ENCODE measurements at regions not wholly inside any gene's neighbourhood (a gene's known extent, or its start where the extent isn't known, plus 50 kb on each side); places are given as distances from the start of the nearest gene placed in this dataset.

- H4K20me1 ChIP-seq (ENCODE audit: insufficient read depth) = no peaks in the 10 kb centered on the region
- no peaks in the 10 kb centered on the region for H3K9me2 ChIP-seq (ENCODE audit: insufficient read depth)
- no peak overlapping the region for H3K4me3 ChIP-seq (replicated peaks in 1 of 2; ENCODE audit: low read depth in 1 of 2, low read length in 2 of 2)
- ChIA-PET RAD21 (ENCODE audit: low non-redundant PET in 1 of 2, low total read pairs in 2 of 2, uncharacterized antibody in 2 of 2, unreplicated experiment in 2 of 2) (no interaction called here), CTCF (no interaction called here), POLR2A (no interaction called here)
- BruUV-seq (replicated peaks) = no TSS peak
- H3K9ac ChIP-seq (ENCODE audit: low read length) = no peak overlapping the region
- TF ChIP-seq YY1 (IDR thresholded peaks at IDR 0.05; ENCODE audit: extremely low read depth, insufficient replicate concordance, low read depth, low read length) (no peak), CTCF (IDR thresholded peaks at IDR 0.05 in 2 of 3, conservative IDR thresholded peaks at IDR 0.05 in 1 of 3; ENCODE audit: borderline replicate concordance in 1 of 3, insufficient read depth in 1 of 3, low read depth in 2 of 3, low read length in 2 of 3) (no peak)
- H3K79me2 ChIP-seq (ENCODE audit: insufficient read depth, low read length) = no peaks in the 10 kb centered on the region
- no peak for ATAC-seq
- no peaks in the 10 kb centered on the region for H3K27me3 ChIP-seq (ENCODE audit: insufficient read depth, low read length)
- intact Hi-C loops (cut with micrococcal nuclease) = no loop called here
- peaks cover 0 to 11% of the 10 kb centered on the region in 2 experiments; a peak in 1 of 4 replicates for H3K9me3 ChIP-seq (ENCODE audit: control insufficient read depth in 1 of 2, insufficient read depth in 1 of 2, low read depth in 1 of 2, low read length in 2 of 2)
- no peaks in the 10 kb centered on the region for H3K36me3 ChIP-seq (ENCODE audit: control insufficient read depth in 1 of 2, insufficient read depth in 2 of 2, low read length in 2 of 2)
- H3K4me2 ChIP-seq (ENCODE audit: low read length) = no peak overlapping the region
- DNase-seq (ENCODE audit: low read depth, low spot score) = no peak
- H3K27ac ChIP-seq (ENCODE audit: low read depth, low read length) = no peak overlapping the region
- H3K4me1 ChIP-seq (ENCODE audit: control insufficient read depth in 1 of 2, insufficient read depth in 2 of 2, low read length in 2 of 2) = no peaks in the 10 kb centered on the region
- no peak overlapping the region for H2AFZ ChIP-seq (ENCODE audit: low read depth, low read length, poor library complexity, severe bottlenecking)
Observed at GRCh38 chr9:18052060-18052459, 421.9 kb upstream of the ADAMTSL1 start.

GRCh38 chr9:18056269-18056992 is 417.5 kb upstream of the ADAMTSL1 start:
- CTCF ChIA-PET = no interaction called here
- RAD21 ChIA-PET (ENCODE audit: low non-redundant PET in 1 of 2, low total read pairs in 2 of 2, uncharacterized antibody in 2 of 2, unreplicated experiment in 2 of 2) = no interaction called here
- TF ChIP-seq TCF7L2 (IDR thresholded peaks at IDR 0.05; ENCODE audit: borderline replicate concordance, extremely low read depth, insufficient read depth, insufficient read length) = no peak
- TF ChIP-seq ZFX (IDR thresholded peaks at IDR 0.05) = no peak
- no peak for TF ChIP-seq ZBTB33 (IDR thresholded peaks at IDR 0.05; ENCODE audit: extremely low read depth, insufficient replicate concordance, low read length)
- TF ChIP-seq REST (IDR thresholded peaks at IDR 0.05; ENCODE audit: low read depth) = no peak
- no peak for TF ChIP-seq YY1 (IDR thresholded peaks at IDR 0.05; ENCODE audit: extremely low read depth, insufficient replicate concordance, low read depth, low read length)
- TF ChIP-seq RAD21 (IDR thresholded peaks at IDR 0.05; ENCODE audit: low read depth) = no peak
- no peak for TF ChIP-seq ZNF274 (IDR thresholded peaks at IDR 0.05; ENCODE audit: low read depth, low read length)
- TF ChIP-seq ATF3 (IDR thresholded peaks at IDR 0.05) = no peak
- no peak for TF ChIP-seq EGR1 (IDR thresholded peaks at IDR 0.05; ENCODE audit: low read depth)

More at GRCh38 chr9:18056269-18056992, 417.5 kb upstream of the ADAMTSL1 start:
- ATAC-seq (no peak), DNase-seq (ENCODE audit: low read depth, low spot score) (no peak)
- no TSS peak for BruUV-seq (replicated peaks)
- Histone ChIP-seq H3K4me1 (ENCODE audit: control insufficient read depth in 1 of 2, insufficient read depth in 2 of 2, low read length in 2 of 2) (no peaks in the 10 kb centered on the region), H3K9me2 (ENCODE audit: insufficient read depth) (no peaks in the 10 kb centered on the region), H3K79me2 (ENCODE audit: insufficient read depth, low read length) (no peaks in the 10 kb centered on the region), H2AFZ (ENCODE audit: low read depth, low read length, poor library complexity, severe bottlenecking) (no peak overlapping the region), H4K20me1 (ENCODE audit: insufficient read depth) (no peaks in the 10 kb centered on the region), H3K36me3 (ENCODE audit: control insufficient read depth in 1 of 2, insufficient read depth in 2 of 2, low read length in 2 of 2) (no peaks in the 10 kb centered on the region), H3K9ac (ENCODE audit: low read length) (no peak overlapping the region), H3K27me3 (ENCODE audit: insufficient read depth, low read length) (no peaks in the 10 kb centered on the region), H3K4me3 (replicated peaks in 1 of 2; ENCODE audit: low read depth in 1 of 2, low read length in 2 of 2) (no peak overlapping the region), H3K27ac (ENCODE audit: low read depth, low read length) (no peak overlapping the region), H3K4me2 (ENCODE audit: low read length) (no peak overlapping the region), H3K9me3 (ENCODE audit: control insufficient read depth in 1 of 2, insufficient read depth in 1 of 2, low read depth in 1 of 2, low read length in 2 of 2) (peaks cover 0 to 8% of the 10 kb centered on the region in 2 experiments; a peak in 1 of 4 replicates)
- POLR2A ChIA-PET = no interaction called here
- intact Hi-C loops (cut with micrococcal nuclease) = no loop called here
